ENCODE measurements at regions not wholly inside any gene's neighbourhood (a gene's known extent, or its start where the extent isn't known, plus 50 kb on each side); places are given as distances from the start of the nearest gene placed in this dataset.

DNA sequence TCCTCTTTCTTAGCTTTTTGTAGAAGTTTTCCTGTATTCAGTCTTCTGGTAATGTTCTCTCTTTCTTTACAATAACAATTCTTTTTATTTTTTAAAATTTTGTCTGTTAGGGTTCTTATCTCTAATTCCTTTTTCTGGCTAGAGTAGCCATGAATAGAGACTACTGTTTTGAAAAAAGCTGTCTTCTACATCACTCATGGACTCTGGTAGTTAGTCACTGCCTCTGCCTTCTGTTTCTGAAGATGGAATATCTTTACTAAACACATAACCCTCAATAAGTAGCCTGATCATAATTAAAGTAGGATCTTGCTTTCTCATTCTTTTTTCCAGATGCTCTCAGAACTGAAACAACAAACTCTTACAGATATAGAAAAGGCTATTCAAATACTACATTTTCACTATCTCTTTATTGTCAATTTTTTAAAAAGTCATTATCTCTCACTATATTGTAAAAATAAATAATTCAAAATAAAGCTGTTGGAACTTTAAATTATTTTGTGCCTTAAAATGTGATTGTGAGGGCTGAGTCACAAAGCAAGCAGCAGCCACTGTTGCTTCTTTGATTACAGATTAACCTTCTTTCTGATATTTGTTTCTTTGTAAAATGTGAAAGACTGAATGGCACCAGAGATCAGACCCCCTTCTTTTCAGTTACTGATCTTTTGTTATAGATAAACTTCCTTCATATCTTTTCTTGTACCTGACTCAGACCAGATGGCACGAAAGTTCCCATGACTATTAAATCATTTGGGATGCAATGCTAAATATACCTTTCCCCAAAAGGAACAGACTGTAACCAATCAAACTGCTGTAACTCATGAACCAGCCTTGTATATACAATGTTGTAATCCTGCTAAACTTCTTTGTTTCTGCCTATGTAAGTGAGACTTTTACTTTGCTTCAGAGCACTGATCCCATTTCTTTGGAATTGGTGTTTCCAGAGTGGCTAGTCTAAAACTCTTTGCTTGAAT, 1159.5 kb downstream of the IGSF11 start:
- Histone ChIP-seq H3K27me3 (ENCODE audit: control insufficient read depth, insufficient read depth, low read length) (no peaks in the 10 kb centered on the region), H3K9me3 (ENCODE audit: control insufficient read depth, low read depth, low read length) (no peaks in the 10 kb centered on the region), H3K4me3 (ENCODE audit: low read length) (no peak overlapping the region), H3K36me3 (ENCODE audit: control insufficient read depth, low read depth, low read length) (no peaks in the 10 kb centered on the region), H3K27ac (ENCODE audit: low read length) (no peak overlapping the region), H3K9ac (ENCODE audit: low read length) (no peak overlapping the region), H3K4me1 (ENCODE audit: control insufficient read depth, low read depth, low read length) (peaks cover 5% of the 10 kb centered on the region)

DNA sequence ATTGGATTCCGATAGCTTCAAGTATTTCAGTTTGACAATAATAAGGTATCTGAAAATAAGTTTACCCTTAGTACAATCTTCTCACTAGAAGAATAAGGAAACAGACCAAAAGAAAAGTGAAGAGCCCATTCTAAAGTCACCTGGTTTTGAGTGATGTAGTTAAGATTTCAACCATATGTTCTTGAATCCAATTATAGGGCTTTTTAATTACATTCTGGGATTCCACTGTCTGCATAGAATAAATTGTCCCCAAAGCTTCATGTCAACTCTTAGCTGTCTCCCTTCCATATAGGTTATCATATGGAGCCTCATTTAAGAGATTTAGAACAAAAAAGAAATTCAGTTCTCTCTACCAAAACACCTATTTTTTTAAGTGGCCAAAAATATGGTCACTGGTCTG, 1158.8 kb downstream of the IGSF11 start:
- H3K9ac ChIP-seq (ENCODE audit: low read length): no peak overlapping the region

DNA sequence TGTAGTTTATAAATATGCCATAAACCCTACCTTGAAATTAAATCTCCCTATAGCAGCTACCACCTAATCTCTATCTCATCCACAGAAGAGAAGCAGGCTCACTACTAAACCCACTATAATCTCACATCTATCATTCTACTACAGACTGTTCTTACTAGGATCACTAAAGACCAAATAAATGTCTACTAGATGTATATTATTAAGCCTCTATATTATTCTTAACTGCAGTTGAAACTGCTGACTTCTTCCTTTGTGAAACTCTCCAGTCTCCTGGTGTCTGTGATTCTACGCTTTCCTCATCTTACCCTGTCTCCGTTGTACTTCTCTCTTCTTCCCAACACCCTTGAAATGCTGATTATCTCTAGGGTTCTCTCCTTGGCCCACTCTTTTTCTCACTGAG, 1154.0 kb downstream of the IGSF11 start:
- no peaks in the 10 kb centered on the region for H3K27me3 ChIP-seq (ENCODE audit: control insufficient read depth, insufficient read depth, low read length)
- no peaks in the 10 kb centered on the region for H3K9me3 ChIP-seq (ENCODE audit: control insufficient read depth, low read depth, low read length)
- H3K36me3 ChIP-seq (ENCODE audit: control insufficient read depth, low read depth, low read length): no peaks in the 10 kb centered on the region
- no peak overlapping the region for H3K9ac ChIP-seq (ENCODE audit: low read length)
- H3K4me1 ChIP-seq (ENCODE audit: control insufficient read depth, low read depth, low read length): no peaks in the 10 kb centered on the region
- H3K4me3 ChIP-seq (ENCODE audit: low read length): no peak overlapping the region
- H3K27ac ChIP-seq (ENCODE audit: low read length): no peak overlapping the region

More for the DNA sequence above, 1158.8 kb downstream of the IGSF11 start:
- H3K4me3 ChIP-seq (ENCODE audit: low read length): no peak overlapping the region
- no peaks in the 10 kb centered on the region for H3K36me3 ChIP-seq (ENCODE audit: control insufficient read depth, low read depth, low read length)
- peaks cover 5% of the 10 kb centered on the region for H3K4me1 ChIP-seq (ENCODE audit: control insufficient read depth, low read depth, low read length)
- no peak overlapping the region for H3K27ac ChIP-seq (ENCODE audit: low read length)
- H3K27me3 ChIP-seq (ENCODE audit: control insufficient read depth, insufficient read depth, low read length): no peaks in the 10 kb centered on the region
- H3K9me3 ChIP-seq (ENCODE audit: control insufficient read depth, low read depth, low read length): no peaks in the 10 kb centered on the region

DNA sequence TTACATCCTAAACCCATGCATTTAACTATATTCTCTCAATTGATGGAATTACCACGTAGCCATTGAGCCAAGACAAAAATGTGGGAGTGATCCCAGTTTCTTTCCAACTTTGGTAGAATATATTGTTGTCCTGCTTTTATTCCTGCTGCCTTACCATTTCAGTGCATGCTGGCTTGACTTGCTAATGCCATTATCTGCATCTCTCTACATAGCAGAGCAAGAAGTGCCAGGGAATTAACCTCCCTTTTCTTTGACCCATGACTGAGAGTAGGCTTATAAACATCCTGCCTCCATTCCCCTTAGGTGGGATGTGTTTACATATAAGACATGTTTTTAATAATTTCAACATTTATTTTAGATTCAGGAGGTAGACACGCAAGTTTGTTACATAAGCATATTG, 1153.4 kb downstream of the IGSF11 start:
- H3K27me3 ChIP-seq (ENCODE audit: control insufficient read depth, insufficient read depth, low read length): no peaks in the 10 kb centered on the region
- no peak overlapping the region for H3K27ac ChIP-seq (ENCODE audit: low read length)
- H3K36me3 ChIP-seq (ENCODE audit: control insufficient read depth, low read depth, low read length): no peaks in the 10 kb centered on the region
- no peaks in the 10 kb centered on the region for H3K4me1 ChIP-seq (ENCODE audit: control insufficient read depth, low read depth, low read length)
- H3K9me3 ChIP-seq (ENCODE audit: control insufficient read depth, low read depth, low read length): no peaks in the 10 kb centered on the region
- H3K9ac ChIP-seq (ENCODE audit: low read length): no peak overlapping the region
- no peak overlapping the region for H3K4me3 ChIP-seq (ENCODE audit: low read length)

DNA sequence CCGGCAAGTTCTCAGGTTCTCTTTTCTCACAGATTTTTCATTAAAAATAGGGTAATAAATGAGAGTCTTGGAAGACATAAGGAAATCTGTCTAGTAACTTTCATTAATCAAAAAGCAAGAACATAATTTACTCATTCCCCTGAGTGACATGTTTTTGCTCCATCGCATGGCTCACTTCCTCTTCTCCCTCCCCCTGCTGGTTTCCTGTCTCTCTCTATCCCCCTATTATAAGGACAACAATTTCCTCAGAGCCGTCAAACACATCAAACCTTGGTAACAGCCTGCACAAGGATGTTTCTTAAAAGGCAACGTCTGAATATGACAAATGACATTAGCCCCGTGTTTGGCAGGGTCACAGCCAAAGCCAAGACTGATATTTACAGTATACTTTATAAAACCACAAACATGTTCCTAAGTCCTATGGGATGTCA, 1149.6 kb downstream of the IGSF11 start:
- Histone ChIP-seq H3K27ac (ENCODE audit: low read length) (no peak overlapping the region), H3K4me3 (ENCODE audit: low read length) (no peak overlapping the region), H3K4me1 (ENCODE audit: control insufficient read depth, low read depth, low read length) (no peaks in the 10 kb centered on the region), H3K9ac (ENCODE audit: low read length) (no peak overlapping the region), H3K27me3 (ENCODE audit: control insufficient read depth, insufficient read depth, low read length) (no peaks in the 10 kb centered on the region), H3K36me3 (ENCODE audit: control insufficient read depth, low read depth, low read length) (no peaks in the 10 kb centered on the region), H3K9me3 (ENCODE audit: control insufficient read depth, low read depth, low read length) (no peaks in the 10 kb centered on the region)

DNA sequence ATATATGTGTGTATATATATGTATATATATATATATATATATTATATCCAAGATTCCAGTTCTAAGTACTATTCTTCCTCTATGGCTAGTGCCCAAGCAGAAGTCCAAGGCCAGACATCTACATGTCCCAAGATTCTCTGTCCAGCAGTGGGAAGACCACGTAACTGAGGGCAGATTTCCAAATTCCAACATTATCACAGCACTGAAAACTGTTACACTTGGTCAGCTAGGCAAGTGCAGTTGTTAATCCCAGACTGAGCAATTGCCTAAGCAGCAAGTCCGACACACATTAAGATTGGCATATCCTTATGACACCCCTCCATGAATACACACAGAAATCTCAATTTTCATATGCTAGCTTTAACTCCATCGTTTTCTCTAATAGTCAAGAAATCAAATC, 1148.5 kb downstream of the IGSF11 start:
- H3K27me3 ChIP-seq (ENCODE audit: control insufficient read depth, insufficient read depth, low read length): no peaks in the 10 kb centered on the region
- H3K9me3 ChIP-seq (ENCODE audit: control insufficient read depth, low read depth, low read length): no peaks in the 10 kb centered on the region
- no peaks in the 10 kb centered on the region for H3K4me1 ChIP-seq (ENCODE audit: control insufficient read depth, low read depth, low read length)
- H3K9ac ChIP-seq (ENCODE audit: low read length): no peak overlapping the region
- no peaks in the 10 kb centered on the region for H3K36me3 ChIP-seq (ENCODE audit: control insufficient read depth, low read depth, low read length)
- H3K27ac ChIP-seq (ENCODE audit: low read length): no peak overlapping the region
- no peak overlapping the region for H3K4me3 ChIP-seq (ENCODE audit: low read length)

DNA sequence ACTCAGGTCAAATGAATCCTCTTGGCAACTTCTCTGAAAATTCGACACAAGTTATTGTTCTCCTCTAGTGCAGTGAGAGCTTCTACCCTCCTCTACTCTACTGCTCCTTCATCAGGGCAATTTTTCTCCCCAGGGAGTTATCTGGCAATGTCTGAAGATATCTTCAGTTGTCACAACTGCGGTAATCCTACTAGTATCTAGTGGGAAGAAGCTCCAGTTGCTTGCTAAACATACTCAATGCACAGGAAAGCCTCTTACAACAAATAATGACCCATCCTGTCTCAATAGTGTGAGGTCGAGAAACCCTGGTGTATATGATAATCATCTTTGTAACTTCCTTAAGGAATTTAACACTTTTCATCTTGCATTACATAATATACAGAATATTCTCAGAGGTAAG, 1147.6 kb downstream of the IGSF11 start:
- no peaks in the 10 kb centered on the region for H3K36me3 ChIP-seq (ENCODE audit: control insufficient read depth, low read depth, low read length)
- no peaks in the 10 kb centered on the region for H3K9me3 ChIP-seq (ENCODE audit: control insufficient read depth, low read depth, low read length)
- no peak overlapping the region for H3K4me3 ChIP-seq (ENCODE audit: low read length)
- H3K4me1 ChIP-seq (ENCODE audit: control insufficient read depth, low read depth, low read length): no peaks in the 10 kb centered on the region
- H3K27ac ChIP-seq (ENCODE audit: low read length): no peak overlapping the region
- no peaks in the 10 kb centered on the region for H3K27me3 ChIP-seq (ENCODE audit: control insufficient read depth, insufficient read depth, low read length)
- no peak overlapping the region for H3K9ac ChIP-seq (ENCODE audit: low read length)

DNA sequence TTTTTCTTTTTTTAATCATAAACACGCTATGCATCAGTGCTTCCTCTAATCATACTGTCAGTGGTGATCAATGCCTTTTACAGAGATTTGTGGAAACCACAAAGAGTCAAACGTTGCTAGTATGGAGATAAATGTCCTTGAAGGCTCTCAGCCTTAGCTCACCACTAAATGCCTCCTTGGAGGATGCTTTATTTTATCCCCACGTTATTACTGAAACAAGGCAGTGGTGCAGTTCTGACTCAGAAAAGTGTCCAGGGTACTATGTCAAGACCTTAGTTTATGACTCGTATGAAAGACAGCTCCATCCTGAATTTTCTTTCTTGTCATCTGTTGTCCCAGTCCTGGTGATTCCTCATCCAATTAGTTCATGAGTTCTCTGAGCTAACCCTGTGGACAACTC, 1146.7 kb downstream of the IGSF11 start:
- Histone ChIP-seq H3K36me3 (ENCODE audit: control insufficient read depth, low read depth, low read length) (no peaks in the 10 kb centered on the region), H3K4me3 (ENCODE audit: low read length) (no peak overlapping the region), H3K27ac (ENCODE audit: low read length) (no peak overlapping the region), H3K4me1 (ENCODE audit: control insufficient read depth, low read depth, low read length) (no peaks in the 10 kb centered on the region), H3K9ac (ENCODE audit: low read length) (no peak overlapping the region), H3K9me3 (ENCODE audit: control insufficient read depth, low read depth, low read length) (no peaks in the 10 kb centered on the region), H3K27me3 (ENCODE audit: control insufficient read depth, insufficient read depth, low read length) (no peaks in the 10 kb centered on the region)

DNA sequence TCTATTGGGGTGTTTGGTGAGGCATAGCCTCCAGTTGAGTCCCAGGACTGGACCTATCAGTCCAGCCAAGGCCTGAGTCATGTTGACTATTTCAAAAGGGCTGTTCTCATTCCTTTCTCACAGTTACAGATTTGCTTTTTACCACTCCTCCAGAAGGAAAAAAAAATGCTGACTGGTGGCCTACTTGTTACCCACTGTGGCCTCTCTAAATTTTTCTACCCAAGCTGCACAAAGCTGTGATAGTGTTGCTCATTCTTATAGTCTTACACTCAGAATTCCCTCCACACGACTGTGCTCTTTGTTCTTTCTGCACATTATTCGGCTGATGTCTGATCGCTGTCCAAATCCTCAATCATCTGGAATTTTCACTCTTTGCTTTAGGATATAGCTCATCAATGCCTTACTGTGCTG, 1142.2 kb downstream of the IGSF11 start:
- Histone ChIP-seq H3K4me3 (ENCODE audit: low read length) (no peak overlapping the region), H3K9ac (ENCODE audit: low read length) (no peak overlapping the region)

DNA sequence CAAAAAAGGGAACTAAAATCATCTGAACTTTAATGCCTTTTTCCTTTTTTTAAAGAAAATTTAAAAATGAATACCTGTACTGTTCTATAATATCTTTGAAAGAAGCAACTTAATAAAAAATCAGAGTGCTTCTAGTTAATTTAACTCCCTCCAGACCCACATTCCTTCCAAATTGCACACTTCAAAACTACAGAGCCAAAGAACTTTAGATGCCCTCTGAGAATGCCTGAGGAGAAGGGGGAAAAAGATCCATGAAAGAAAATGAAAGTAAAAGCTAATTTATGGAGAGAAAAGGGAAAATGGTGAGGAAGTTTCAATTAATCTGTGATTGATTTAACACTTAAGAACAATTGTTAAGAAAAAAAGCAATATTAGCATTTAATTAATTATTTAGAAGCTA, 1141.6 kb downstream of the IGSF11 start:
- H3K4me3 ChIP-seq (ENCODE audit: low read length): no peak overlapping the region
- H3K27me3 ChIP-seq (ENCODE audit: control insufficient read depth, insufficient read depth, low read length): no peaks in the 10 kb centered on the region
- no peaks in the 10 kb centered on the region for H3K4me1 ChIP-seq (ENCODE audit: control insufficient read depth, low read depth, low read length)
- no peak overlapping the region for H3K27ac ChIP-seq (ENCODE audit: low read length)
- H3K9ac ChIP-seq (ENCODE audit: low read length): no peak overlapping the region
- H3K36me3 ChIP-seq (ENCODE audit: control insufficient read depth, low read depth, low read length): no peaks in the 10 kb centered on the region
- H3K9me3 ChIP-seq (ENCODE audit: control insufficient read depth, low read depth, low read length): no peaks in the 10 kb centered on the region

More for the DNA sequence above, 1142.2 kb downstream of the IGSF11 start:
- no peaks in the 10 kb centered on the region for H3K27me3 ChIP-seq (ENCODE audit: control insufficient read depth, insufficient read depth, low read length)
- no peaks in the 10 kb centered on the region for H3K9me3 ChIP-seq (ENCODE audit: control insufficient read depth, low read depth, low read length)
- no peak overlapping the region for H3K27ac ChIP-seq (ENCODE audit: low read length)
- no peaks in the 10 kb centered on the region for H3K4me1 ChIP-seq (ENCODE audit: control insufficient read depth, low read depth, low read length)
- no peaks in the 10 kb centered on the region for H3K36me3 ChIP-seq (ENCODE audit: control insufficient read depth, low read depth, low read length)

DNA sequence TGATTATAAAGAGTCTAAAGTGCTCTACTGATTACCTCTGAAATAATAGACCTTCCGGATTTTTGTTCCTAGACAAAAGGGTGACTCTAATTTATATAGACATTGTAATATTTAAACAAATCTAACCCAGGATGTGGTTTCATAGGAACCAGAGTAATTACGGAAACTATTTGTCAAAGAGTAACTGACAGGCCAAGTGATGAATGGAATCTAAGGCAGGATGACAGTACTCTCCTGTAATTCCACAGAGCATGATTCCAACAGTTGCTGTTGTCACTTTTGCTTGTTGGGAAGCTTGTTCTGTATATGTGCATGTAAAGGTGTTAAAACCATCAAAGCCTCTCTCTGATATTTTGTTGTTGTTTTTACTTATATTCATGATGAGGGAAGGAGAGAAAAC, 1141.0 kb downstream of the IGSF11 start:
- Histone ChIP-seq H3K4me1 (ENCODE audit: control insufficient read depth, low read depth, low read length) (no peaks in the 10 kb centered on the region), H3K27ac (ENCODE audit: low read length) (no peak overlapping the region), H3K9me3 (ENCODE audit: control insufficient read depth, low read depth, low read length) (no peaks in the 10 kb centered on the region), H3K27me3 (ENCODE audit: control insufficient read depth, insufficient read depth, low read length) (no peaks in the 10 kb centered on the region), H3K9ac (ENCODE audit: low read length) (no peak overlapping the region), H3K4me3 (ENCODE audit: low read length) (no peak overlapping the region), H3K36me3 (ENCODE audit: control insufficient read depth, low read depth, low read length) (no peaks in the 10 kb centered on the region)

Measured in iPS-18a (cell line).